HG02885 (cell line): ENCODE measurements at regions not wholly inside any gene's neighbourhood (a gene's known extent, or its start where the extent isn't known, plus 50 kb on each side); places are given as distances from the start of the nearest gene placed in this dataset.

Experiments
- ATAC-seq: cut with Tn5 transposase; IDR thresholded peaks from one replicate; pipeline ENCODE4 v1.9.1; 2021; ENCODE audit warnings: mild to moderate bottlenecking; ENCODE audit not compliant: unreplicated experiment, poor library complexity

- ATAC-seq: no peak
These were observed 241.4 kb downstream of the DRD1 start for GRCh38 chr5:175202463-175203068.

GRCh38 chr5:175201393-175201792 is 242.6 kb downstream of the DRD1 start:
- no peak for ATAC-seq

- ATAC-seq: no peak
These were observed 248.0 kb downstream of the DRD1 start for GRCh38 chr5:175195698-175196656.

GRCh38 chr5:175181331-175181730 is 262.7 kb downstream of the DRD1 start:
- no peak for ATAC-seq

- ATAC-seq: no peak
These were observed 273.1 kb downstream of the DRD1 start for GRCh38 chr5:175170899-175171298.

- ATAC-seq: no peak
These were observed 275.0 kb downstream of the DRD1 start for GRCh38 chr5:175168882-175169507.

GRCh38 chr5:175166026-175166425 is 278.0 kb downstream of the DRD1 start:
- no peak for ATAC-seq

- no peak for ATAC-seq
These were observed 280.3 kb downstream of the DRD1 start for GRCh38 chr5:175163586-175164275.

GRCh38 chr5:175162036-175162435 is 281.9 kb downstream of the DRD1 start:
- ATAC-seq: no peak

- no peak for ATAC-seq
These were observed 284.0 kb downstream of the DRD1 start for GRCh38 chr5:175159956-175160355.

- no peak for ATAC-seq
These were observed 295.3 kb downstream of the DRD1 start for GRCh38 chr5:175148636-175149172.

- no peak for ATAC-seq
These were observed 297.2 kb downstream of the DRD1 start for GRCh38 chr5:175146733-175147132.

- ATAC-seq: no peak
These were observed 302.6 kb downstream of the DRD1 start for GRCh38 chr5:175141421-175141820.

GRCh38 chr5:175133185-175133584 is 310.8 kb downstream of the DRD1 start:
- no peak for ATAC-seq

GRCh38 chr5:175131432-175131831 is 312.6 kb downstream of the DRD1 start:
- no peak for ATAC-seq

- no peak for ATAC-seq
These were observed 314.4 kb downstream of the DRD1 start for GRCh38 chr5:175129619-175130018.

- ATAC-seq: no peak
These were observed 314.9 kb downstream of the DRD1 start for GRCh38 chr5:175129121-175129520.

- ATAC-seq: no peak
These were observed 319.2 kb downstream of the DRD1 start for GRCh38 chr5:175124821-175125220.

- ATAC-seq: no peak
These were observed 319.6 kb downstream of the DRD1 start for GRCh38 chr5:175124251-175124813.

- no peak for ATAC-seq
These were observed 320.4 kb downstream of the DRD1 start for GRCh38 chr5:175123542-175123941.
